Endothelial cell (in vitro differentiated cells): ENCODE measurements at regions not wholly inside any gene's neighbourhood (a gene's known extent, or its start where the extent isn't known, plus 50 kb on each side); places are given as distances from the start of the nearest gene placed in this dataset.

ENCODE experiments used
- DNase-seq: peaks from one replicate; pipeline ENCODE4 v3.0.0; 2021; ENCODE audit warnings: low spot score
- H3K27ac Mint-ChIP-seq: one replicate; pipeline ENCODE4 v1.8.0; 2021; ENCODE audit warnings: mixed read lengths, inconsistent platforms; ENCODE audit not compliant: unreplicated experiment
- H3K27me3 Mint-ChIP-seq: one replicate; pipeline ENCODE4 v1.8.0; 2021; ENCODE audit warnings: mild to moderate bottlenecking, moderate library complexity, mixed read lengths, inconsistent platforms; ENCODE audit not compliant: unreplicated experiment
- H3K36me3 Mint-ChIP-seq: one replicate; pipeline ENCODE4 v1.8.0; 2021; ENCODE audit warnings: mild to moderate bottlenecking, low read depth, mixed read lengths, inconsistent platforms; ENCODE audit not compliant: unreplicated experiment
- H3K4me1 Mint-ChIP-seq: one replicate; pipeline ENCODE4 v1.8.0; 2021; ENCODE audit warnings: mild to moderate bottlenecking, mixed read lengths, inconsistent platforms; ENCODE audit not compliant: unreplicated experiment
- H3K4me3 Mint-ChIP-seq: one replicate; pipeline ENCODE4 v1.8.0; 2021; ENCODE audit warnings: mild to moderate bottlenecking, mixed read lengths, inconsistent platforms; ENCODE audit not compliant: unreplicated experiment
- H3K9me3 Mint-ChIP-seq: one replicate; pipeline ENCODE4 v1.8.0; 2021; ENCODE audit warnings: mixed read lengths, inconsistent platforms; ENCODE audit not compliant: unreplicated experiment
- TF ChIP-seq, protein P1 (sequence below): fragments of 200-600 bp; sonication (generic); IDR thresholded peaks from one replicate; pipeline ENCODE4 v1.5.0; 2021; ENCODE audit warnings: antibody characterized with exemption; ENCODE audit not compliant: unreplicated experiment

DNA sequence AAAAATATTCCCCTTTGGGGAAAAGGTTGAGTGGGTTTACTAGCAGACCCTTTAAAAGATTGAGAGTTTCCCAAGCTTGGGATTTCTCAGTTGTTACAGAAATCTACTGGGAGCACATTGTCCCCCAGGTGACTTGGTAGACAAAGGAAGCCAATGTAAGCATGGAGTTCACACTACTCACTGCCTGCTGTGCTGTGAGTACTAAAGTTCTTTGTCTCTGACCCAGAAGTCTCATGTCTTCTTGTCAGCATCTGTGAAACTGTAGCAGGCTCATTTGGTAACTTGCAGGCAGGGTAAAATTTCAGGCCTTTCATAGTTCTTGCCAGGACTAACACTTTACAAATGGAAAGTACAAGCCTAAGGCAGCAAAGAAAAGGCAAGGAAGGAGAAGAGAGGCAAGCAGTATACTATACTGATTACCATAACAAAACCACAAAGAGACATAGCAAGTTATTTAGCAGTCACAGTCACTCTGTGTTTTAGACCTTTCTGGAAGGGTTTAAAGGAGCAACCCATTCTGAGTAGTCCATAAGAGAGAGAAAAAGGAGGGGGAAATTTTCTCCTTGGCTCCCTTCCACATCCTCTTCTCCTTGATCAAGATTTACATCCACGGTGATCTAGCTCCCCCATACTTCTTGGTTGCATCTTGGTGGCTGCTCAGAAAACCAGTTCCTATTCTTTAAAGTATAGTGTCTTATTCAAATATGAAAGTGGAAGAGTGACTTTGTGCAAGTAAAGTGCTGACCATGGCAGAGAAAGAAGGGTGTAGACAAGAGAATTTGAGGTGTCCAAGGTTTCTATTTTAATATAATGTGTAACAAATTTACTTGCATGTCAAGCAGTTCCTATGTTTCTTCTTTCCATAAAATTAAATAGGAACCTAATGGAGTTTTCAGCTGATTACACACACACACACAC lies 160.0 kb upstream of the PDE5A start:
- Mint-ChIP-seq H3K4me1 (no peaks in the 10 kb centered on the region), H3K9me3 (no peaks in the 10 kb centered on the region), H3K27ac (no peak overlapping the region), H3K27me3 (peaks cover 1% of the 10 kb centered on the region), H3K4me3 (no peak overlapping the region), H3K36me3 (peaks cover 6% of the 10 kb centered on the region)
- DNase-seq: no peak
- TF ChIP-seq, protein P1, sequence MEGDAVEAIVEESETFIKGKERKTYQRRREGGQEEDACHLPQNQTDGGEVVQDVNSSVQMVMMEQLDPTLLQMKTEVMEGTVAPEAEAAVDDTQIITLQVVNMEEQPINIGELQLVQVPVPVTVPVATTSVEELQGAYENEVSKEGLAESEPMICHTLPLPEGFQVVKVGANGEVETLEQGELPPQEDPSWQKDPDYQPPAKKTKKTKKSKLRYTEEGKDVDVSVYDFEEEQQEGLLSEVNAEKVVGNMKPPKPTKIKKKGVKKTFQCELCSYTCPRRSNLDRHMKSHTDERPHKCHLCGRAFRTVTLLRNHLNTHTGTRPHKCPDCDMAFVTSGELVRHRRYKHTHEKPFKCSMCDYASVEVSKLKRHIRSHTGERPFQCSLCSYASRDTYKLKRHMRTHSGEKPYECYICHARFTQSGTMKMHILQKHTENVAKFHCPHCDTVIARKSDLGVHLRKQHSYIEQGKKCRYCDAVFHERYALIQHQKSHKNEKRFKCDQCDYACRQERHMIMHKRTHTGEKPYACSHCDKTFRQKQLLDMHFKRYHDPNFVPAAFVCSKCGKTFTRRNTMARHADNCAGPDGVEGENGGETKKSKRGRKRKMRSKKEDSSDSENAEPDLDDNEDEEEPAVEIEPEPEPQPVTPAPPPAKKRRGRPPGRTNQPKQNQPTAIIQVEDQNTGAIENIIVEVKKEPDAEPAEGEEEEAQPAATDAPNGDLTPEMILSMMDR: no peak

DNA sequence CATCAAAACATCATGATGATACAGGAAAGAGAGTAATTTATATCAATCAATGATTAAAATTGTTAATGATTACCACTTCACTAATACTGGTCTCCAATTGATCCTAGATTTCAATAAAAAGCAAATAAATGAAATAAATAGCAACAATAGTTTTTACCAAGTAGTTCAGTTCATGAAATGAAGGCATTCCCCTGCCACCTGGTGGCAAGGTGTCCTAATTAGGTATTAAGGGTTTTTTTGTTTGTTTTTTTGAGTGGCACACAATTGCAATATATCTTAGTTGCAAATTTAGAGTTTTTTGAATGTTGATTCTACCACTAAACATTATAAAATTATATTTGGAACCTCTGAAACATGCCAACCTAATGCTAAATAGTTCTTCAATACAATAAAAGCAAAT lies 157.4 kb upstream of the PDE5A start:
- H3K27me3 Mint-ChIP-seq: peaks cover 1% of the 10 kb centered on the region
- H3K27ac Mint-ChIP-seq: no peak overlapping the region
- TF ChIP-seq, protein P1: peak; percentile 35
- H3K36me3 Mint-ChIP-seq: peaks cover 10% of the 10 kb centered on the region
- H3K4me1 Mint-ChIP-seq: no peaks in the 10 kb centered on the region
- no peaks in the 10 kb centered on the region for H3K9me3 Mint-ChIP-seq
- DNase-seq: no peak
- H3K4me3 Mint-ChIP-seq: no peak overlapping the region

DNA sequence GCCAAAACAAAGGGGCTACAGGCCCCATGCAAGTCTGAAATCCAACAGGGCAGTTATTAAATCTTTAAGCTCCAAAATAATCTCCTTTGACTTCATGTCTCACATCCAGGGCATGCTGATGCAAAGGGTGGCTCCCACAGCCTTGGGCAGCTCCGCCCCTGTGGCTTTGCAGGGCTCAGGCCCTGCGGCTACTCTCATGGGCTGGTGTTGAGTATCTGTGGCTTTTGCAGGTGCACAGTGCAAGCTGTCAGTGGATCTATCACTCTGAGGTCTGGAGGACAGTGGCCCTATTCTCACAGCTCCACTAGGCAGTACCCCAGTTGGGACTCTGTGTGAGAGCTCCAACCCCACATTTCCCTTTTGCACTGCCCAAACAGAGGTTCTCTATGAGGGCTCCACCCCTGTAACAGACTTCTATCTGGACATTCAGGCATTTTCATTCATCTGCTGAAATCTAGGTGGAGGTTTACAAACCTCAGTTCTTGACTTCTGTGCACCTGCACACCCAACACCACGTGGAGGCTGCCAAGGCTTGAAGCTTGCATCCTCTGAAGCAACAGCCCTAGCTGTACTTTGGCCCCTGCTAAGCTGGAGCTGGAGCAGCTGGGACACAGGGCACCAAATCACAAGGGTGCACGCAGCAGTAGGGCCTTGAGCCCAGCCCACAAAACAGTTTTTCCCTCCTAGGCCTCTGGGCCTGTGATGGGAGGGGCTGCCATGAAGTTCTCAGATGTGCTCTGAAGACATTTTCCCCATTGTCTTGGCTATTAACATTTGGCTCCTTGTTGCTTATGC lies 154.8 kb upstream of the PDE5A start:
- Mint-ChIP-seq H3K27me3 (peaks cover 1% of the 10 kb centered on the region), H3K9me3 (no peaks in the 10 kb centered on the region), H3K4me3 (no peak overlapping the region), H3K36me3 (peaks cover 10% of the 10 kb centered on the region), H3K27ac (no peak overlapping the region), H3K4me1 (no peaks in the 10 kb centered on the region)
- TF ChIP-seq, protein P1: no peak
- no peak for DNase-seq

DNA sequence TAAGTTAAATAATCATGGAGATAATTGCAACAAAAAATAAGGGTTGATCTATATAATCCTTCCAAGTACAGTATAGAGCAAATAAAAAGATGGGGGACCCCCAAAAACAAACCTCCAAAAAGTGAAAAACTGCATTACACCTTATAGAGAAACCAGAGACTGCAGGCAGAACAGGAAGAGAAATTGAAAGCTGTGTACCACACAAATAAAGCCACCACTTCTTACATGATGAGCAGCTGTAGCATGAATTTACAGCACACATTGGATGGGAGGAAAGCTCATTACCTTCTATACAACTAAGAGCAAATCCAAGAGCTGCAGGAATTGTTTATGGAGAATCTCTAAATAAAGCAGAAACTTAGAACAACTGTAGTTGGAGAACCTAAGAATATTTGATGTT lies 152.4 kb upstream of the PDE5A start:
- TF ChIP-seq, protein P1: no peak
- no peaks in the 10 kb centered on the region for H3K4me1 Mint-ChIP-seq
- no peaks in the 10 kb centered on the region for H3K9me3 Mint-ChIP-seq
- H3K36me3 Mint-ChIP-seq: peaks cover 10% of the 10 kb centered on the region
- H3K4me3 Mint-ChIP-seq: no peak overlapping the region
- H3K27ac Mint-ChIP-seq: no peak overlapping the region
- peaks cover 1% of the 10 kb centered on the region for H3K27me3 Mint-ChIP-seq
- DNase-seq: no peak
